Neural crest cell (in vitro differentiated cells): ENCODE measurements at regions not wholly inside any gene's neighbourhood (a gene's known extent, or its start where the extent isn't known, plus 50 kb on each side); places are given as distances from the start of the nearest gene placed in this dataset.

Experiments used
- DNase-seq: peaks from one replicate; pipeline ENCODE4 v3.0.0; 2021; ENCODE audit warnings: low read depth, mixed read lengths, low spot score
- H3K27ac Mint-ChIP-seq: one replicate; pipeline ENCODE4 v1.8.0; 2021; ENCODE audit warnings: mild to moderate bottlenecking, mixed read lengths; ENCODE audit not compliant: unreplicated experiment
- H3K27me3 Mint-ChIP-seq: 2 replicates; pipeline ENCODE4 v1.8.0; 2021; ENCODE audit warnings: low read depth, mild to moderate bottlenecking, mixed read lengths
- H3K36me3 Mint-ChIP-seq: 2 replicates; pipeline ENCODE4 v1.8.0; 2021; ENCODE audit warnings: low read depth, mild to moderate bottlenecking, mixed read lengths
- H3K4me1 Mint-ChIP-seq: 2 replicates; pipeline ENCODE4 v1.8.0; 2021; ENCODE audit warnings: mixed read lengths
- H3K4me3 Mint-ChIP-seq: one replicate; pipeline ENCODE4 v1.8.0; 2021; ENCODE audit warnings: mild to moderate bottlenecking, mixed read lengths
- H3K9me3 Mint-ChIP-seq: 2 replicates; pipeline ENCODE4 v1.8.0; 2021; ENCODE audit warnings: mixed read lengths
- TF ChIP-seq, protein P1 (sequence below): fragments of 200-600 bp; sonication (generic); conservative IDR thresholded peaks from 2 replicates; pipeline ENCODE4 v1.5.0; 2021; ENCODE audit warnings: antibody characterized with exemption, mild to moderate bottlenecking

GRCh38 chr4:177789610-177790009 is 347.4 kb upstream of the AGA start:
- Mint-ChIP-seq H3K27ac (no peak overlapping the region), H3K9me3 (peaks cover 3% of the 10 kb centered on the region), H3K27me3 (no peaks in the 10 kb centered on the region), H3K36me3 (no peaks in the 10 kb centered on the region), H3K4me1 (peaks cover 5% of the 10 kb centered on the region), H3K4me3 (no peak overlapping the region)
- TF ChIP-seq, protein P1, sequence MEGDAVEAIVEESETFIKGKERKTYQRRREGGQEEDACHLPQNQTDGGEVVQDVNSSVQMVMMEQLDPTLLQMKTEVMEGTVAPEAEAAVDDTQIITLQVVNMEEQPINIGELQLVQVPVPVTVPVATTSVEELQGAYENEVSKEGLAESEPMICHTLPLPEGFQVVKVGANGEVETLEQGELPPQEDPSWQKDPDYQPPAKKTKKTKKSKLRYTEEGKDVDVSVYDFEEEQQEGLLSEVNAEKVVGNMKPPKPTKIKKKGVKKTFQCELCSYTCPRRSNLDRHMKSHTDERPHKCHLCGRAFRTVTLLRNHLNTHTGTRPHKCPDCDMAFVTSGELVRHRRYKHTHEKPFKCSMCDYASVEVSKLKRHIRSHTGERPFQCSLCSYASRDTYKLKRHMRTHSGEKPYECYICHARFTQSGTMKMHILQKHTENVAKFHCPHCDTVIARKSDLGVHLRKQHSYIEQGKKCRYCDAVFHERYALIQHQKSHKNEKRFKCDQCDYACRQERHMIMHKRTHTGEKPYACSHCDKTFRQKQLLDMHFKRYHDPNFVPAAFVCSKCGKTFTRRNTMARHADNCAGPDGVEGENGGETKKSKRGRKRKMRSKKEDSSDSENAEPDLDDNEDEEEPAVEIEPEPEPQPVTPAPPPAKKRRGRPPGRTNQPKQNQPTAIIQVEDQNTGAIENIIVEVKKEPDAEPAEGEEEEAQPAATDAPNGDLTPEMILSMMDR, result no peak
- no peak for DNase-seq

GRCh38 chr4:177791188-177791587 is 349.0 kb upstream of the AGA start:
- Mint-ChIP-seq H3K27ac (no peak overlapping the region), H3K36me3 (no peaks in the 10 kb centered on the region), H3K9me3 (peaks cover 3% of the 10 kb centered on the region), H3K27me3 (peaks cover 1% of the 10 kb centered on the region), H3K4me3 (no peak overlapping the region), H3K4me1 (peaks cover 5% of the 10 kb centered on the region)
- no peak for DNase-seq
- TF ChIP-seq, protein P1, result no peak

- Mint-ChIP-seq H3K9me3 (peaks cover 3% of the 10 kb centered on the region), H3K36me3 (no peaks in the 10 kb centered on the region), H3K4me3 (no peak overlapping the region), H3K27ac (no peak overlapping the region), H3K27me3 (peaks cover 3% of the 10 kb centered on the region), H3K4me1 (peaks cover 5% of the 10 kb centered on the region)
- TF ChIP-seq, protein P1, result no peak
- no peak for DNase-seq
Measured at GRCh38 chr4:177796841-177797240, 354.6 kb upstream of the AGA start.

DNA sequence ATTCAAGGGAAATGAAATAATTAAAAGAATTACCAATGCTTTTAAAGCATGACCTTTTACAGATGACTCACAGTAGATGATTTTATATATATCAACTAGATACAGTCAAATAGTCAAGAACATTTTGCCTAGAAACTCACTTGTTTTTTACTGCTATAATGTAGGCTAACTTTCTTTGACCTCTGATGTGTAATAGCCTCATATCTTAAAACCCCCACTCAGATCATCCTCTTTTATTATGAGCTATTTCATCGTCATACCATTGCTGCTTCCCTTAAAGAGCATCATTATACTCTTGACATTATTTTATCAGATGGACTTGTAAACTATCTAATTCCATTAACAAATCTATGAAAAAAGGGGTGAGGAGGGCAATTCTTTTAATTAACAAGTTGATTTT is 355.9 kb upstream of the AGA start:
- H3K9me3 Mint-ChIP-seq, result peaks cover 3% of the 10 kb centered on the region
- H3K27me3 Mint-ChIP-seq, result peaks cover 3% of the 10 kb centered on the region
- no peaks in the 10 kb centered on the region for H3K36me3 Mint-ChIP-seq
- H3K4me3 Mint-ChIP-seq, result no peak overlapping the region
- peaks cover 5% of the 10 kb centered on the region for H3K4me1 Mint-ChIP-seq
- no peak overlapping the region for H3K27ac Mint-ChIP-seq
- TF ChIP-seq, protein P1, result no peak
- DNase-seq, result no peak

GRCh38 chr4:177802162-177802561 is 359.9 kb upstream of the AGA start:
- Mint-ChIP-seq H3K9me3 (no peaks in the 10 kb centered on the region), H3K36me3 (no peaks in the 10 kb centered on the region), H3K4me1 (no peaks in the 10 kb centered on the region), H3K27ac (no peak overlapping the region), H3K4me3 (no peak overlapping the region), H3K27me3 (no peaks in the 10 kb centered on the region)
- TF ChIP-seq, protein P1, result no peak
- no peak for DNase-seq

GRCh38 chr4:177802661-177803060 is 360.4 kb upstream of the AGA start:
- no peaks in the 10 kb centered on the region for H3K4me1 Mint-ChIP-seq
- H3K9me3 Mint-ChIP-seq, result no peaks in the 10 kb centered on the region
- H3K4me3 Mint-ChIP-seq, result no peak overlapping the region
- no peaks in the 10 kb centered on the region for H3K27me3 Mint-ChIP-seq
- H3K27ac Mint-ChIP-seq, result no peak overlapping the region
- TF ChIP-seq, protein P1, result no peak
- no peak for DNase-seq
- H3K36me3 Mint-ChIP-seq, result no peaks in the 10 kb centered on the region
